SK-N-MC (cell line): ENCODE measurements at regions not wholly inside any gene's neighbourhood (a gene's known extent, or its start where the extent isn't known, plus 50 kb on each side); places are given as distances from the start of the nearest gene placed in this dataset.

Source experiments
- EZH2 ChIP-seq: fragments of 200-600 bp; sonication (generic); IDR thresholded peaks from one replicate; pipeline ENCODE4 v1.6.1; 2017; ENCODE audit warnings: antibody characterized with exemption
- FOXP2 ChIP-seq: optimal IDR thresholded peaks from 2 replicates; pipeline ENCODE3; 2011; ENCODE audit warnings: mild to moderate bottlenecking, moderate library complexity; ENCODE audit not compliant: insufficient read depth; ENCODE audit errors: extremely low read length, control extremely low read depth
- POLR2AphosphoS5 ChIP-seq: IDR thresholded peaks from 2 replicates; pipeline ENCODE4 v1.6.1; 2012; ENCODE audit warnings: mild to moderate bottlenecking, low read depth, low read length, borderline replicate concordance

DNA sequence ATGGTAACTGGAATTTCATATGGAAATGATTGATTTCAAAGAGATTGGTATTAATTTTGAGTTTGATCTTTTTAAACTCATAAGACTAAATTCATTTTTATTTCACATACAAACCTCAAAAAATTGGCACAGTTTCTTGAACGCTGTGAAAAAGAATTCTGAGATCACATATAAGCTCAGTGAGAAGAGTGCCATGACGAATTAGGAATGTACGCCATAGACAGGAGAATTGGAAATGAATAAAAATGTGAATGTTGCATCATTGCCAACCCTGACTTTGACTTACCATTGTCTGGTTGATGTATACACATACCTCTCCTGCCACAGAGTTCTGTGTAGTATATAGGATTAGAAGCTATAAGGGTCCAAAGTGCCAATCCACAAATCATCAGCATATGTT is 290.4 kb upstream of the ZC3H15 start:
- TF ChIP-seq POLR2AphosphoS5: no peak
- no peak for TF ChIP-seq EZH2
- peak; percentile 27 for TF ChIP-seq FOXP2
